ENCODE measurements at regions not wholly inside any gene's neighbourhood (a gene's known extent, or its start where the extent isn't known, plus 50 kb on each side); places are given as distances from the start of the nearest gene placed in this dataset.

GRCh38 chr12:107537464-107538119 lies 148.0 kb upstream of the PWP1 start:
- intact Hi-C loops (cut with micrococcal nuclease) = no loop called here

- intact Hi-C loops (cut with micrococcal nuclease) = no loop called here
These were observed 146.2 kb upstream of the PWP1 start for GRCh38 chr12:107539196-107539939.

- intact Hi-C loops (cut with micrococcal nuclease) = no loop called here
These were observed 144.4 kb upstream of the PWP1 start for GRCh38 chr12:107541001-107541705.

- intact Hi-C loops (cut with micrococcal nuclease) = no loop called here
These were observed 142.2 kb upstream of the PWP1 start for GRCh38 chr12:107543416-107543815.

- intact Hi-C loops (cut with micrococcal nuclease) = no loop called here
These were observed 141.8 kb upstream of the PWP1 start for GRCh38 chr12:107543841-107544240.

- intact Hi-C loops (cut with micrococcal nuclease) = no loop called here
These were observed 140.7 kb upstream of the PWP1 start for GRCh38 chr12:107544937-107545336.

- intact Hi-C loops (cut with micrococcal nuclease) = no loop called here
These were observed 139.8 kb upstream of the PWP1 start for GRCh38 chr12:107545737-107546353.

GRCh38 chr12:107547389-107547788 lies 138.2 kb upstream of the PWP1 start:
- intact Hi-C loops (cut with micrococcal nuclease) = no loop called here

GRCh38 chr12:107549651-107550480 lies 135.7 kb upstream of the PWP1 start:
- intact Hi-C loops (cut with micrococcal nuclease) = no loop called here

- intact Hi-C loops (cut with micrococcal nuclease) = no loop called here
These were observed 134.2 kb upstream of the PWP1 start for GRCh38 chr12:107551434-107551833.

- intact Hi-C loops (cut with micrococcal nuclease) = no loop called here
These were observed 133.3 kb upstream of the PWP1 start for GRCh38 chr12:107552263-107552662.

- intact Hi-C loops (cut with micrococcal nuclease) = no loop called here
These were observed 132.3 kb upstream of the PWP1 start for GRCh38 chr12:107553211-107553765.

- intact Hi-C loops (cut with micrococcal nuclease) = no loop called here
These were observed 130.7 kb upstream of the PWP1 start for GRCh38 chr12:107554941-107555340.

GRCh38 chr12:107557026-107557425 lies 128.6 kb upstream of the PWP1 start:
- intact Hi-C loops (cut with micrococcal nuclease) = no loop called here

GRCh38 chr12:107557589-107558100 lies 128.0 kb upstream of the PWP1 start:
- intact Hi-C loops (cut with micrococcal nuclease) = no loop called here

GRCh38 chr12:107558141-107558815 lies 127.3 kb upstream of the PWP1 start:
- intact Hi-C loops (cut with micrococcal nuclease) = no loop called here

- intact Hi-C loops (cut with micrococcal nuclease) = no loop called here
These were observed 126.7 kb upstream of the PWP1 start for GRCh38 chr12:107558816-107559382.

GRCh38 chr12:107560165-107560898 lies 125.3 kb upstream of the PWP1 start:
- intact Hi-C loops (cut with micrococcal nuclease) = no loop called here

- intact Hi-C loops (cut with micrococcal nuclease) = no loop called here
These were observed 124.7 kb upstream of the PWP1 start for GRCh38 chr12:107560899-107561285.

All from T-helper 1 cell treated with Interleukin-12 subunit alpha and Interleukin-12 subunit beta and Interleukin-4 antibody, amounts not matched to agents 30 ng/mL and 1 ng/mL, for 36 hours (primary cell).